ENCODE measurements at regions not wholly inside any gene's neighbourhood (a gene's known extent, or its start where the extent isn't known, plus 50 kb on each side); places are given as distances from the start of the nearest gene placed in this dataset.

GRCh38 chr2:8592736-8593135 is 89.1 kb upstream of the ID2 start:
- no peak for TF ChIP-seq CTCF (IDR thresholded peaks at IDR 0.05)
- no peak for TF ChIP-seq POLR2A (IDR thresholded peaks at IDR 0.05)
- TF ChIP-seq EP300 (IDR thresholded peaks at IDR 0.05): no peak
